Aorta (tissue), 5 donors: ENCODE measurements at regions not wholly inside any gene's neighbourhood (a gene's known extent, or its start where the extent isn't known, plus 50 kb on each side); places are given as distances from the start of the nearest gene placed in this dataset.

ENCODE experiments used
- ATAC-seq: fragments of 200-7000 bp; cut with Tn5 transposase; one replicate; pipeline ENCODE4 v1.9.1; 2022; ENCODE audit warnings: moderate library complexity; ENCODE audit not compliant: low FRiP score
- DNase-seq, 2 donors: peaks; one replicate each; pipeline ENCODE4 v3.0.0-alpha.2; 2020
- H3K27ac ChIP-seq, 2 donors: one replicate each; pipeline ENCODE4 v1.5.1; 2013; ENCODE audit warnings: low read length in 2 of 2, mild to moderate bottlenecking in 2 of 2, moderate library complexity in 2 of 2, control low read depth in 1 of 2, inconsistent platforms in 1 of 2, low read depth in 1 of 2
- H3K27me3 ChIP-seq, 2 donors: one replicate each; pipeline ENCODE4 v1.6.1; 2013; ENCODE audit warnings: control low read depth in 1 of 2, low read length in 1 of 2, mild to moderate bottlenecking in 1 of 2, moderate library complexity in 1 of 2; ENCODE audit not compliant: insufficient read depth in 2 of 2, control insufficient read depth in 1 of 2
- H3K36me3 ChIP-seq, 2 donors: one replicate each; pipeline ENCODE4 v1.6.1; 2013; ENCODE audit warnings: control low read depth in 1 of 2, low read length in 1 of 2, mild to moderate bottlenecking in 1 of 2; ENCODE audit not compliant: insufficient read depth in 2 of 2, control insufficient read depth in 1 of 2
- H3K4me1 ChIP-seq, 2 donors: one replicate each; pipeline ENCODE4 v1.6.1; 2013; ENCODE audit warnings: low read length in 2 of 2, control low read depth in 1 of 2, mild to moderate bottlenecking in 1 of 2, moderate library complexity in 1 of 2; ENCODE audit not compliant: insufficient read depth in 2 of 2, control insufficient read depth in 1 of 2
- H3K4me3 ChIP-seq, 2 donors: one replicate each; pipeline ENCODE4 v1.5.1; 2013; ENCODE audit warnings: low read length in 2 of 2, control low read depth in 1 of 2, mild to moderate bottlenecking in 1 of 2
- H3K9me3 ChIP-seq: one replicate; pipeline ENCODE4 v1.6.1; 2013; ENCODE audit warnings: mild to moderate bottlenecking, low read length; ENCODE audit not compliant: control insufficient read depth
- WGBS, 2 donors: extraction: QIAGEN DNeasy Blood & Tissue Kit; methylation state at CpG; one replicate each; pipeline ENCODE4 v1.1.7; 2013; 5-methylcytosine and 5-hydroxymethylcytosine counted together
- intact Hi-C, 2 donors: fragments of 100-400 bp; cut with DNase I; formaldehyde crosslinking; loops; one replicate each; pipeline versions ENCODE4 v1.14.2 to v1.15.0; 2022
- donor health status: healthy with polysubstance abuse.
- donor health status: Bipolar disorder and iron deficiency.
- donor health status: DM: no; HTN: no; CAD: no.
- donor health status: DM: no; HTN: no; CAD: no.
- donor health status: DM: yes; HTN: yes; CAD: no.

- 42% methylated on average over 7 of the region's 7 CpGs for WGBS, 2 donors
- intact Hi-C loops = no loop called here
These were observed 112.0 kb upstream of the CTNND2 start for GRCh38 chr5:12016159-12016746.

GRCh38 chr5:12013351-12013750 is 109.1 kb upstream of the CTNND2 start:
- WGBS, 2 donors = 20 to 37% methylated on average over 1 of the region's 1 CpG
- H3K9me3 ChIP-seq = peaks cover 2% of the 10 kb centered on the region
- no peak for DNase-seq
- H3K36me3 ChIP-seq = no peaks in the 10 kb centered on the region
- no peaks in the 10 kb centered on the region for H3K4me1 ChIP-seq
- peaks cover 0 to 2% of the 10 kb centered on the region in 2 donors for H3K27me3 ChIP-seq
- ATAC-seq = no peak
- H3K4me3 ChIP-seq = no peak overlapping the region
- intact Hi-C loops = no loop called here
- H3K27ac ChIP-seq = no peak overlapping the region

More at GRCh38 chr5:12016159-12016746, 112.0 kb upstream of the CTNND2 start:
- no peak overlapping the region for H3K27ac ChIP-seq
- H3K27me3 ChIP-seq = no peaks in the 10 kb centered on the region
- DNase-seq (no peak), ATAC-seq (no peak)
- H3K4me1 ChIP-seq = no peaks in the 10 kb centered on the region
- H3K9me3 ChIP-seq = peaks cover 2% of the 10 kb centered on the region
- H3K4me3 ChIP-seq = no peak overlapping the region
- H3K36me3 ChIP-seq = no peaks in the 10 kb centered on the region

DNA sequence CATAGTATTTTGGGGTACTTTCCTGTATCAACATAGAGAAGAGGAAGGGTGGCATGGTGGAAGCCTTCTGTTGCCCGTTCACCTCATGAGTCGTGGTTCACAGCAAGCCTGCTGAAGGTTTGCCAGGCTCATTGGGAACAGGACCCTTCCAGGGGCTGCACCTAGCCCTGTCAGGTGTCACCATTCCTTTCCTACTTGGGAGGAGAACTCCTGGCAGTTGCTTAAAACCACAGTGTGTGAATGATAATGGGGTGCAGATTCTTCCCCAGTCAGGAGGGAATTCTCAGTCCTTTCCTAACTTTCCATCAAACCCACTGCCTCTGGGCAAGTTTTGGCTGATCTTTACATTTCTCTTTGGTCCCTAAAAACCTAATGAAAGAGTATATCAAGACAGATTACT is 99.4 kb upstream of the CTNND2 start:
- WGBS, 2 donors = 56 to 58% methylated on average over 2 of the region's 2 CpGs
- H3K36me3 ChIP-seq = no peaks in the 10 kb centered on the region
- H3K9me3 ChIP-seq = no peaks in the 10 kb centered on the region
- H3K4me1 ChIP-seq = no peaks in the 10 kb centered on the region
- H3K27me3 ChIP-seq = no peaks in the 10 kb centered on the region
- no peak overlapping the region for H3K4me3 ChIP-seq
- ATAC-seq (no peak), DNase-seq (no peak)
- H3K27ac ChIP-seq = no peak overlapping the region
- intact Hi-C loops = no loop called here

- Histone ChIP-seq H3K4me3 (no peak overlapping the region), H3K27ac (no peak overlapping the region), H3K9me3 (no peaks in the 10 kb centered on the region), H3K4me1 (no peaks in the 10 kb centered on the region), H3K27me3 (no peaks in the 10 kb centered on the region), H3K36me3 (no peaks in the 10 kb centered on the region)
- DNase-seq = no peak
- ATAC-seq = no peak
- intact Hi-C loops = no loop called here
These were observed 94.2 kb upstream of the CTNND2 start for GRCh38 chr5:11998397-11998796.

DNA sequence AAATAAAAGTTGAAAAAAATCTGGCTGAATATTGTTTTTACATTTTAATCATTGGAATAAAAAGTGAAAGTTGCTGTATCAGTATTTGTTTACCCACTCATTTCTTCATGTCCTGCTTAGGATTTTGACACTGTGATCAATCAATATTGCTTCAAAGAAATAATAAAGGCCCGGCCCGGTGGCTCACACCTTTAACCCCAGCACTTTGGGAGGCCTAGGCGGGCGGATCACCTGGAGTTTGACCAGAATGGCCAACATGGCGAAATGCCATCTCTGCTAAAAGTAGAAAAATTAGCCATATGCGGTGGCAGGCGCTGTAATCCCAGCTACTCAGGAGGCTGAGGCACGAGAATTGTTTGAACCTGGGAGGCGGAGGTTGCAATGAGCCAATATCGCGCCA is 93.7 kb upstream of the CTNND2 start:
- ATAC-seq = no peak
- Histone ChIP-seq H3K4me1 (no peaks in the 10 kb centered on the region), H3K4me3 (no peak overlapping the region)

GRCh38 chr5:11992518-11992917 is 88.3 kb upstream of the CTNND2 start:
- Histone ChIP-seq H3K27me3 (no peaks in the 10 kb centered on the region), H3K27ac (no peak overlapping the region), H3K4me1 (no peaks in the 10 kb centered on the region), H3K9me3 (no peaks in the 10 kb centered on the region), H3K4me3 (no peak overlapping the region), H3K36me3 (no peaks in the 10 kb centered on the region)
- WGBS, 2 donors = 77 to 81% methylated on average over 2 of the region's 2 CpGs
- DNase-seq (no peak), ATAC-seq (no peak)
- intact Hi-C loops = no loop called here

More for the DNA sequence above, 93.7 kb upstream of the CTNND2 start:
- Histone ChIP-seq H3K27me3 (no peaks in the 10 kb centered on the region), H3K27ac (no peak overlapping the region), H3K9me3 (no peaks in the 10 kb centered on the region), H3K36me3 (no peaks in the 10 kb centered on the region)
- no peak for DNase-seq
- WGBS, 2 donors = 89 to 94% methylated on average over 11 of the region's 11 CpGs
- intact Hi-C loops = no loop called here

GRCh38 chr5:11985993-11986392 is 81.7 kb upstream of the CTNND2 start:
- intact Hi-C loops = no loop called here
- WGBS, 2 donors = 62 to 68% methylated on average over 2 of the region's 2 CpGs
- ATAC-seq (no peak), DNase-seq (no peak)
- Histone ChIP-seq H3K9me3 (no peaks in the 10 kb centered on the region), H3K36me3 (no peaks in the 10 kb centered on the region), H3K4me3 (no peak overlapping the region), H3K27ac (no peak overlapping the region), H3K4me1 (no peaks in the 10 kb centered on the region), H3K27me3 (no peaks in the 10 kb centered on the region)

DNA sequence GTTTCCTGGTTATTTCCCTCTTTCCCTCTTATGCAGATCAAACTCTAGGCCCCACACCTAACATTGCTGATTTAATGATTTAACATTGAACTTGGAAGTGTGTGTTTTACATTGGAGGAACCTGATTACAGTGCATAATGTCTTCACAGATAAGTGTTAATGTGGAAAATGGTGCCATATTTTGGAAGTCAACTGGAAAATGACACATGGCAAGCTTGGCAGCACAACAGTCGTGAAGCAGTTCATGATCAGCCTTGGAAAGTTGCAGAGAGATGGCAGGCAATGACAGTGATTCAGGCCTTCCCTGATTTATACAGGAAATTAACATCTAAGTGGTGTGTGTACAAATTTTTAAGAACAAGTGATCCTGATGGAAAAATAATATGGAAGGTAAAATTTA is 80.0 kb upstream of the CTNND2 start:
- WGBS, 2 donors = 54 to 63% methylated on average over 1 of the region's 1 CpG
- intact Hi-C loops = no loop called here
- H3K27ac ChIP-seq = no peak overlapping the region
- no peak for ATAC-seq
- no peaks in the 10 kb centered on the region for H3K4me1 ChIP-seq
- no peaks in the 10 kb centered on the region for H3K9me3 ChIP-seq
- H3K27me3 ChIP-seq = no peaks in the 10 kb centered on the region
- H3K36me3 ChIP-seq = no peaks in the 10 kb centered on the region
- DNase-seq = no peak
- no peak overlapping the region for H3K4me3 ChIP-seq

- intact Hi-C loops = no loop called here
These were observed 77.7 kb upstream of the CTNND2 start for GRCh38 chr5:11981986-11982385.

More at GRCh38 chr5:11981986-11982385, 77.7 kb upstream of the CTNND2 start:
- Histone ChIP-seq H3K27me3 (no peaks in the 10 kb centered on the region), H3K4me3 (no peak overlapping the region), H3K9me3 (no peaks in the 10 kb centered on the region), H3K27ac (no peak overlapping the region), H3K36me3 (no peaks in the 10 kb centered on the region), H3K4me1 (no peaks in the 10 kb centered on the region)
- WGBS, 2 donors = 84 to 89% methylated on average over 3 of the region's 3 CpGs
- ATAC-seq (no peak), DNase-seq (no peak)
